NCI-H524 treated with DMSO at 0.1 percent for 48 hours (cell line): ENCODE measurements at regions not wholly inside any gene's neighbourhood (a gene's known extent, or its start where the extent isn't known, plus 50 kb on each side); places are given as distances from the start of the nearest gene placed in this dataset.
A peak's percentile ranks its signal among the peaks of the same experiment; 100 is the strongest.

Source experiments
- DNase-seq: peaks from one replicate; lab custom pipeline; 2025; lab: John Stamatoyannopoulos, UW

DNA sequence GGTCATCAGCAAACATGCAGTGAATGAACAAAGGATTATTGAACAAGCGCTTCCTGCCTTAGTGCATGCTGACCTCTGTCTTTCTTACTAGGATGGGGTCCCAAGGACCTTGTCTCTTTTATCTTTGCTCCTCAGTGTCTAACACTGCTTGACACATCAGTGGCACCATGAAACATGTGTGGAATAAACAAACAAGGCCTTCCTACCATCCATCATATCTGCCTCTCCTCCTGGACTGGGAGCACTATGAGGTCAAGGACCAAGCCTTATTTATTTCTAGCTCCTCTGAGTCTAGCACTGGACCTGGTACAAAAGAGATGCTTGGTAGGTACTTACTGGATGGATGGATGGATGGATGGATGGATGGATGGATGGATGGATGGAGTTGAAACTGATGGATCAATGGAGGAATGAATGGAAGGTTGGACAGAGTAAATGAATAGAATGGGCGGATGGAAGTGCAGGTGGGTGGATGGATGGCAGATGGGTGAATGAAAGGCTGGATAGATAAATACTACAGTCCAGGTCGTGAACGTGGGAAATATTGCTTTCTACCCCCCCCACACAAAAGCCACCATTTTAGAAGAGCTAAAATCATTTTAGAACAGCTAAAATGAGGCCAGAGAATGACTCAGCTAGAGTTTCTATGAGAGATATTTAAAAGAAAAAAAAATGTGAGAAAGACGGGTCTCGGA is 104.1 kb upstream of the PTPN1 start:
- no peak for DNase-seq

DNA sequence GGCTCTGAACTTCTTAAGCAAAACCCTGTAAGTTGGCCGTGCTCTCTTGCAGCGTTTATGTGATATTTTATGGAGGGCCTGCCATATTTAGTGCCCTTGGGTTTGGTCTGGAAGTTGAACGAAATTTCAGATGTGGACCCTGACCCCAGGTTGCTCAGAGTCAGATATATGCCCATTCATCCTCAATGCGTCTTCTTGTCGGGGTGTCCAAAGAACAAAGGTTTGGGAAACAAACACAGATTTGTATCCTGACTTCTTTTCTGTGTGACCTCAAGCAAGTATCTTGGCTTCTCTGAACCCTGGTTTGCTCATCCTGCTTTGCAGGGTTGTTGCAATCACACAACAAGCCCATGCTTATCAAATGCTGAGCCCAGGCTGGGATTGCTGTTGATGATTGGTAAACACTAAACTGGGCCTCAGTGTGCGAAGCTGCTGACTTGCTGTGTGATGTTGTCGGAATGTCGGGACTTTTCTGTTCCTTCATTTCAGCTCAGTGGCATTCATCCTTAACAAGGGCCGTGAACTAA is 103.5 kb upstream of the PTPN1 start:
- no peak for DNase-seq

- peak; percentile 5 for DNase-seq
These were observed 101.4 kb upstream of the PTPN1 start for GRCh38 chr20:50408526-50409364.

DNA sequence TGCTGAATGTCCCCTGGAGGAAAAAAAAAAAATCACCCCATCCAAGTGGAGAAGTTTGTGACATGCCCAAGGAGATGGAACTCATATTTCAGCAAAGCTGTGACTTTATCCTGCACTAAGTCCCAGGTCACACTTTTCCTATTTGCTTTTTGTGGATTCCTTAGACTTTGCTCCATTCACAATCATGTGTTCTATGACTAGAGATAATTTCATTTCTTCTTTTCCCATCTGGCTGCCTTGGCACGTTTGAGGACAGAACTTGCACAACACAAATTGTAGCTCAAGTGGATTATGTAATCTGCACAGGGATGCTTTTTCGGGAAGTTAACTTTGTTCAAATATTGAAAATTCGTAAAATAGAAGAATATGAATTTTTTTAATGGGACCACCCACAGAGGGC is 100.7 kb upstream of the PTPN1 start:
- DNase-seq, result no peak

DNA sequence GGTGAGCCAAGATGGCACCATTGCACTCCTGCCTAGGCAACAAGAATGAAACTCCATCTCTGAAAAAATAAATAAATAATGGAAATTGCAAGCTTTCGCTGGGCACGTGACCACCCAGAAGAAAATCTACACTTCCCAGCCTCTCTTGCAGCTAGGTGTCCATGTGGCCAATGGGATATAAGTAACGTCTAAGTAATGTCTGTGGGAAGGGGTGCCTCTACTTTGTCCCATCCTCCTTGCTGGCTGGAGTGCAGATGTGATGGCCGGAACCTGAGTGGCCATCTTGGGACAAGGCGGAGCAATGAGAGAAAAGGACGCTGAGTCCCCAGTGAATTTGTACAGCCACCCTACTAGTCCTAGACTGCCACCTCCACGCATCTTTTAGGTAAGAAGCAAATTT is 99.8 kb upstream of the PTPN1 start:
- DNase-seq, result no peak

- DNase-seq, result no peak
These were observed 98.1 kb upstream of the PTPN1 start for GRCh38 chr20:50412069-50412468.

DNA sequence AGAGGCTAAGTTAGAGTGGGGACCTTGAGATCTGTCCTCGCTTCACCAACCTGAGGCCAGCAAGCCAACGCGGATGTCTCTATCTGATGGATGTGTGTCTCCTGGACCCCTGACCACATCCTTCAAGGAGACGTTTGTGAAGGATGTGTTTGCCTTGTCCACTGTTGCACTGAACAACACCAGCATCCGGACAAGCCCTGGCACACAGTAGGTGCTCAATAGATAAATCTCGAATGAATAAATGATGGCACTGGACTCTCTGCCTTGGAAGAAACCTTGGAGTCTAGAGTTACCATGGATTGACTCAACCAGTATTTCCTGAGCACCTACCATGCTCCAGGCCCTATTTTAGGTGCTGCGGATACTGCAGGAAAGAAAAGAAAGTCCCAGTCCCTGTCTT is 97.7 kb upstream of the PTPN1 start:
- DNase-seq, result no peak

DNA sequence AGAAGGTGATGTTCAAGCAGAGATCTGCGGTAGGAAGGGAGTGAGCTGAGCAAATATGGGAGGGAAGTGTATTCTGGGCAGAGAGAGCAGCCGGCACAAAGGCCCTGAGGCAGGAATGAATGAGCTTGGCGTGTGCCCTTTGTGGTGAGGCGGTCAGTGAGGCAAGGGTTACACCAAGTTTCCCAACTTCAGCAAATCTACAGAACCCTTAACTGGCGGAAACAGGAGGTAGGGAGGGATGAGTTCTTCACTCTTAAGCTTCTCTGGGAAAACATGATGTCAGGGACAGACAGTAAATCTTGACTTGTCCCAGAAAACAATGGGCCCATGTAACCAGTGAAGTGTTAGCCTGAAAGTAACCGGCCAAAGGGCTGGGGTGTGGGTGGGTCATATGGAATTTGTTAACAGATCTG is 97.1 kb upstream of the PTPN1 start:
- no peak for DNase-seq

GRCh38 chr20:50415021-50415515 is 95.1 kb upstream of the PTPN1 start:
- no peak for DNase-seq

DNA sequence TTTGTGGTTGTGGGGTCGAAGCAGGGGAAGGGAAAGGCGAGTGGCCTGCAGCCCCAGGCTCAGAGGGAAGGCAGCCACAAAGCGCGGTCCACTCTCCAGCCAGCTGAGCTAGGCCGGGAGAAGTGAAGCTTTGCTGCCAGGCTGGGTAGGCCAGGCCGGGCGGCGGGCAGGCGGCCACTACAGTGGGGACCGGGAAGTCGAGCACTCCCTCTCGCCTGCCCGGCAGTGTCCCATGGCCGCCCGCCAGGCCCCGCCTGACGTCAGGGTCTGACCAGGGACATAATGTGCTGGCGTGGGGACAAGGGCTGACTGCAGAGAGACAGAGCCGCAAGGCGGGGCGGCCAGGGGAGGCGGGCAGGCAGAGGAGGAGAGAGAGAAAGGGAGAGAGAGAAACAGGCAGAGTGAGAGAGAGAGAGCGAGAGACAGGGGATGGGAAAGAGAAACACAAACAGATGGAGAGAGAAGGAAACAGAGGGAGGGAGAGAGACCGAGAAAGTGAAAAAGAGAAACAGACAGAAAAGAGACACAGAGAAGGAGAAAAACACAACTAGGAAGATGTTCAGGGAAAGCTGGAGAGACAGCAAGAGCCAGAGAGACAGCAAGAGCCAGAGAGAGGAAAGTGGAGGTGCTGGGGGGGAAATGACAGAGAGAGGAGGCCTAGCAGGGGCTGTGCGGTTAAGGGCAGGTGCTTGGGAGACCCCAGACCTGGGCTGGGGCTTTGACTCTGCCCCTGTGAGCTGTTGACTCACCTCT is 94.5 kb upstream of the PTPN1 start:
- DNase-seq, result no peak

- no peak for DNase-seq
These were observed 93.7 kb upstream of the PTPN1 start for GRCh38 chr20:50416269-50417022.

DNA sequence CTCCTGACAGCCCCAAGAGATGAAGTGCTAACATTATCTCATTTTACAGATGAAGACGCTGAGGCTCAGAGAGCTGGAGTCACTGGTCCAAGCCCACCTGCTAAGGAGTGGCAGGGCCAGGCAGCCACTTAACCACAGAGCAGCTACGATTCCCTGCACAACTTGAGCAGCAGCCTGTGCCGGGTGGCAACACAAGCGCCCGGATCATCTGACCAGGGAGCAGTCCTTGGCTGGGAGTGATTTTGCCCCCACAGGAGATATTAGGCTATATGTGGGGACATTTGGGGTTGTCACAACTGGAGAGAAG is 93.2 kb upstream of the PTPN1 start:
- DNase-seq, result peak; percentile 85

DNA sequence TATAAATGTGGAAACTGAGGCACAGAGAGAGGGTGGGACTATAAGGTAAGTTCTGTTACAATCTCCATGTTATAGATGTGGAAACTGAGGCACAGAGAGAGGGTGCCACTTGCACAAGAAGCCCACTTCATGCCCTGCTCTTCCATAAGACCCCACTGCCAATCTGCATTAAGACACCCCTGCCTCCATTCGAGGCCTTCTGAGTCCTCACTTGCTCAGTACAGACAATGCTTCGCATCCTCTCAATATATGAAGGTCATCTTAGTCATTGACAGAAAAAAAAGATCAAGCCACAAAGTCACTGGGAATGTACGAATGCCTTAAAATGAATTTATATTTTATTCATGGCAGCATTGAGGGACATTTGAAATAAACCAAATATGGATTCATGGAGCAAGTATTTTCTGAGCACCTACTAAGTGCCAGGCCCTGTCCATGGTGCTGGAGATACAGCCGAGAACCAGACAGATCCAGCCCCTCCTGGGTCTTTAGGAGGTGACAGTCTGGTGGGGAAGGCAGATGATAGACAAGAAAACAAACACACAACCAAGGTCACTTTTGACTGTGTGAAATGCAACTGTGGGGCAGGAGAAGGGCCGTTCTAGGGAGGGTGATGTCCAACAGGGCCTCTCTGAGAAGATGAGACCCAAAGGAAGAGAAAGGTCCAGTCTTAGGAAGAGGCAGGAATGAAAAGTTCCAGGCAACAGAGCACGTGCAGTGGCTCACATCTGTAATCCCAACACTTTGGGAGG is 92.5 kb upstream of the PTPN1 start:
- DNase-seq, result no peak

DNA sequence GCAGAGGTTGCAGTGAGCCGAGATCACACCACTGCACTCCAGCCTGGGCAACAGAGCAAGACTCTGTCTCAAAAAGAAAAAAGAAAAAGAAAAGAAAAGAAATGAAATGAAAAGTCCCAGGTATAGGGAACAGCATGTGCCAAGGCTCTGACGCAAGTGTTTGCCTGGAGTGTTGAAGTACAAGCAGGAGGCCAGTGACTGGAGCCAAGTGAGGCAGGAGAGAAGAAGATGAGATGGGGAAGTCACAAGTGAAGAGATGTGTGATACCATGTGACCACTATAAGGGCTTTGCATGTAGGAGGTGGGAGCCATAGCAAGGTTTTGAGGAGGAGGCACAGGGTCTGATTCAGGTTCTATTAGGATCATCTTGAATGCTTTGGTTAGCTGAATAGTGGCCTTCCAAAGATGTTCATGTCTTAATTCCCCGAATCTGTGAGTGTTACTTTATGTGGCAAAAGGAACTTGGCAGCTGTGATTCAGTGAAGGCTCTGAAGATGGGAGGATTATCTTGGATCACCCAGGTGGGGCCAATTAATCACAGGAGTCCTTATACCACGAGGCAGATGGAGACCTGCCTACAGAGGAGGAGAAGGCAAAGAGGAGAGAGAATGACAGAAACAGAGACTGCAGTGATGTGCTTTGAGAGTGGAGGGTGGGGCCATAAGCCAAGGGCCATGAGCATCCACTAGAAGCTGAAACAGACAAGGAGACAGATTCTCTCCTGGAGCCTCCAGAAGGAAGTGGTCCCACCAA is 91.1 kb upstream of the PTPN1 start:
- peak; percentile 68 for DNase-seq

DNA sequence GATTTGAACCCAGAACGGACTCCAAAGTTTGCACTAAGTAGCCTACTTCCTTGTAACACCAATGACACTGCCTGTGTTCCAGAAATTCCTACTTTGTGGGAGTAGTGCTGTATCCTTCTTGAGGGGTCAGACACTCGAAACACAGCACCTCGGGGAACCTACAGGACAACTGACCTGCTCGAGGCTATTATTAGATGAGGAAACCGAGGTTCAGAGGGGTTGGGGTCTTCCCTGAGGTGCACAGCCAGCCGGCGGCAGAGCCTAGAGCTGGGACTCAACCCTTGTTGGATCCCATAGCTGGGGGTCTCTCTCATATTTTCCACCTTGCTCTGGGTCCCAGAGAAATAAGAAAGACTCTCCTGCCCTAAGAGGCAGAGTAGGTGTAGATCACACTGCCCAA is 89.8 kb upstream of the PTPN1 start:
- DNase-seq, result no peak

GRCh38 chr20:50421356-50422340 is 88.5 kb upstream of the PTPN1 start:
- DNase-seq, result no peak

DNA sequence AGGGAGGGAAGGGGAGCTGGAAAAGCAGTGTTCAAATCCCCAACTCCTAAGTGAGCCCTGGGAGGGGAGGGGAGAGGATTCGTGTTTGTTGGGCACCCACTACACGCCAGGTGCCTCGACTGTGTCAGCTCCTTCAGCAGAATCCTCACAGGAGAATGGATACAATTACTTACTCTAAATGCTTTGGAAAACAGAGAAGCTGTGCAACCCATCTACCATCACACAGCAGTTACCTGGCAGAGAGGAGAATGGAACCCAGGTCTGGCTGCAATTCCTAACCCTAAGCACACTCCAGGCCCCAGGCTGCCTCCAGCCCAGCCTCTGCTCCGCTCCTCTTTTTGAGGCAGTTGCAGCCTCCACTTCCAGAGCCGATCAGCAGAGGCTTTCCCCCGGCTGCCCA is 86.4 kb upstream of the PTPN1 start:
- no peak for DNase-seq

DNA sequence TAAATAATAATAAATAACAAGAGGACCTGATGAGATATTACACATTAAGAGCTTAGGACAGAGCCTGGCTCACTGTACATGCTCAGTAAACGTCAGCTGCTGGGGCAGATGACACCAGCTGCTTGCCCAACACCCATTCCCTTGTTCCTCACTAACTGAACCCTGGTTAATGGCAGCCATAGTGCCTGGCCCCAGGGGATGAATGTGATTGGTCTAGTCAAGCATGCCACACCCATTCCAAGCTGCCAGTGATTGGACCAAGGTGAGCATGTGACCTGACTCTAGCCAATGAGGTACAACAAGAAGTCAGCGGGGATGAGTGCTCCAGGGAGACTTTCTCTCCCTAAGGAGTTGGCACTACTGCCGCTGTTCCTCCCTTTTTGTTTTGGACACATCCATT is 85.1 kb upstream of the PTPN1 start:
- no peak for DNase-seq
